ENCODE measurements at regions not wholly inside any gene's neighbourhood (a gene's known extent, or its start where the extent isn't known, plus 50 kb on each side); places are given as distances from the start of the nearest gene placed in this dataset.

GRCh38 chr13:74871369-74872070 is 610.4 kb downstream of the TBC1D4 start:
- H3K79me2 ChIP-seq (ENCODE audit: control insufficient read depth, insufficient read depth, low read length) = no peaks in the 10 kb centered on the region
- POLR2A ChIA-PET = no interaction called here
- FAIRE-seq = no peak
- H3K9me3 ChIP-seq (replicated peaks; ENCODE audit: control insufficient read depth, insufficient read depth, low read depth, low read length) = no peaks in the 10 kb centered on the region; the same call in 1 of the 2 replicates
- CTCF ChIA-PET (ENCODE audit: low intra/inter-chr PET ratio) = no interaction called here
- H3K4me2 ChIP-seq (ENCODE audit: insufficient read depth, low read length) = no peak overlapping the region
- no peaks in the 10 kb centered on the region for H4K20me1 ChIP-seq (replicated peaks; ENCODE audit: control insufficient read depth, insufficient read depth, low read length)
- DNase-seq (ENCODE audit: extremely low read depth in 1 of 4, low spot score in 3 of 4) = no peak
- no peaks in the 10 kb centered on the region for H3K27me3 ChIP-seq (ENCODE audit: control insufficient read depth in 2 of 2, insufficient read depth in 2 of 2, low read length in 2 of 2)
- no peaks in the 10 kb centered on the region for H3K9me1 ChIP-seq (ENCODE audit: control insufficient read depth, insufficient read depth, low read length)
- no peak overlapping the region for H3K4me3 ChIP-seq
- no peak overlapping the region for H3K27ac ChIP-seq (ENCODE audit: extremely low read depth, low read depth, low read length)
- H3K4me1 ChIP-seq (replicated peaks in 1 of 2; ENCODE audit: control insufficient read depth in 2 of 2, insufficient read depth in 2 of 2, low read length in 2 of 2) = no peaks in the 10 kb centered on the region; a peak in 1 of 5 replicates
- no peak overlapping the region for H3K9ac ChIP-seq (ENCODE audit: insufficient read depth in 1 of 2, low read depth in 2 of 2, low read length in 2 of 2)
- in situ Hi-C loops (cut with MboI) = no loop called here
- ATAC-seq = no peak
- no TSS peak for BruUV-seq (replicated peaks)
- intact Hi-C loops (cut with micrococcal nuclease) = no loop called here
- H2AFZ ChIP-seq (ENCODE audit: low read depth, low read length) = no peak overlapping the region
- TF ChIP-seq, protein P1, sequence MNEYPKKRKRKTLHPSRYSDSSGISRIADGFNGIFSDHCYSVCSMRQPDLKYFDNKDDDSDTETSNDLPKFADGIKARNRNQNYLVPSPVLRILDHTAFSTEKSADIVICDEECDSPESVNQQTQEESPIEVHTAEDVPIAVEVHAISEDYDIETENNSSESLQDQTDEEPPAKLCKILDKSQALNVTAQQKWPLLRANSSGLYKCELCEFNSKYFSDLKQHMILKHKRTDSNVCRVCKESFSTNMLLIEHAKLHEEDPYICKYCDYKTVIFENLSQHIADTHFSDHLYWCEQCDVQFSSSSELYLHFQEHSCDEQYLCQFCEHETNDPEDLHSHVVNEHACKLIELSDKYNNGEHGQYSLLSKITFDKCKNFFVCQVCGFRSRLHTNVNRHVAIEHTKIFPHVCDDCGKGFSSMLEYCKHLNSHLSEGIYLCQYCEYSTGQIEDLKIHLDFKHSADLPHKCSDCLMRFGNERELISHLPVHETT (CRISPR knock-in tag; conservative IDR thresholded peaks at IDR 0.05 in 1 of 2, IDR thresholded peaks at IDR 0.05 in 1 of 2) = no peak
- TF ChIP-seq RAD21 (CRISPR knock-in tag; conservative IDR thresholded peaks at IDR 0.05 in 1 of 2, IDR thresholded peaks at IDR 0.05 in 1 of 2) (no peak), ETV5 (CRISPR knock-in tag; IDR thresholded peaks at IDR 0.05; ENCODE audit: low read depth) (no peak), MTA2 (IDR thresholded peaks at IDR 0.05; ENCODE audit: low read depth) (no peak), ZNF695 (CRISPR knock-in tag; IDR thresholded peaks at IDR 0.05) (no peak), CBFA2T2 (conservative IDR thresholded peaks at IDR 0.05) (no peak), SIN3B (IDR thresholded peaks at IDR 0.05; ENCODE audit: low read depth) (no peak)
- no peaks in the 10 kb centered on the region for H3K36me3 ChIP-seq (ENCODE audit: control insufficient read depth, insufficient read depth, low read length)

Measured in K562 (cell line).